Iris pigment epithelial cell (primary cell): ENCODE measurements at regions not wholly inside any gene's neighbourhood (a gene's known extent, or its start where the extent isn't known, plus 50 kb on each side); places are given as distances from the start of the nearest gene placed in this dataset.
"Not testable (repeated sequence)": the region's sequence is repeated elsewhere in the genome, so short reads cannot be mapped to it uniquely, and the experiment has no call there.

ENCODE experiments used
- DNase-seq: peaks from one replicate; pipeline ENCODE4 v3.0.0-alpha.2; 2011; ENCODE audit warnings: low read depth

- no peak for DNase-seq
These were observed 429.3 kb upstream of the PDZRN3 start for GRCh38 chr3:74053970-74054516.

GRCh38 chr3:74049444-74049843, 424.7 kb upstream of the PDZRN3 start:
- no peak for DNase-seq

GRCh38 chr3:74048699-74049098, 424.0 kb upstream of the PDZRN3 start:
- DNase-seq, result no peak

- DNase-seq, result no peak
These were observed 420.3 kb upstream of the PDZRN3 start for GRCh38 chr3:74045000-74045399.

- DNase-seq, result no peak
These were observed 416.4 kb upstream of the PDZRN3 start for GRCh38 chr3:74041068-74041675.

- DNase-seq, result no peak
These were observed 414.4 kb upstream of the PDZRN3 start for GRCh38 chr3:74039105-74039504.

- DNase-seq, result no peak
These were observed 411.8 kb upstream of the PDZRN3 start for GRCh38 chr3:74036568-74036967.

GRCh38 chr3:74036102-74036501, 411.4 kb upstream of the PDZRN3 start:
- DNase-seq, result no peak

- DNase-seq, result no peak
These were observed 409.1 kb upstream of the PDZRN3 start for GRCh38 chr3:74033806-74034205.

GRCh38 chr3:74033381-74033780, 408.6 kb upstream of the PDZRN3 start:
- no peak for DNase-seq

- DNase-seq, result no peak
These were observed 402.4 kb upstream of the PDZRN3 start for GRCh38 chr3:74027121-74027520.

- DNase-seq, result no peak
These were observed 398.7 kb upstream of the PDZRN3 start for GRCh38 chr3:74023395-74023794.

- no peak for DNase-seq
These were observed 396.7 kb upstream of the PDZRN3 start for GRCh38 chr3:74021449-74021848.

- DNase-seq, result no peak
These were observed 385.5 kb upstream of the PDZRN3 start for GRCh38 chr3:74009961-74010844.

GRCh38 chr3:74004386-74004785, 379.6 kb upstream of the PDZRN3 start:
- DNase-seq, result no peak

- DNase-seq, result no peak
These were observed 379.0 kb upstream of the PDZRN3 start for GRCh38 chr3:74003734-74004133.

GRCh38 chr3:74001436-74001835, 376.7 kb upstream of the PDZRN3 start:
- DNase-seq, result no peak

GRCh38 chr3:74000725-74001124, 376.0 kb upstream of the PDZRN3 start:
- DNase-seq, result no peak

- no peak for DNase-seq
These were observed 374.8 kb upstream of the PDZRN3 start for GRCh38 chr3:73999501-73999900.

GRCh38 chr3:73990691-73991090, 365.9 kb upstream of the PDZRN3 start:
- DNase-seq, result not testable (repeated sequence)

GRCh38 chr3:73966733-73967132, 342.0 kb upstream of the PDZRN3 start:
- DNase-seq, result no peak

- DNase-seq, result no peak
These were observed 340.1 kb upstream of the PDZRN3 start for GRCh38 chr3:73964818-73965217.

GRCh38 chr3:73955494-73956070, 330.8 kb upstream of the PDZRN3 start:
- DNase-seq, result no peak
